LNCaP clone FGC (cell line): ENCODE measurements at regions not wholly inside any gene's neighbourhood (a gene's known extent, or its start where the extent isn't known, plus 50 kb on each side); places are given as distances from the start of the nearest gene placed in this dataset.

ENCODE experiments used
- DNase-seq: peaks from one replicate; pipeline ENCODE4 v3.0.0-alpha.2; 2011; ENCODE audit warnings: low read depth
- H3K4me3 ChIP-seq: 2 replicates; pipeline ENCODE4 v1.5.1; 2011; ENCODE audit warnings: mild to moderate bottlenecking, low read depth, low read length, control low read depth
- CTCF ChIP-seq: IDR thresholded peaks from 2 replicates; pipeline ENCODE4 v1.5.1; 2012; ENCODE audit warnings: mild to moderate bottlenecking; ENCODE audit not compliant: control insufficient read depth, insufficient read depth; ENCODE audit errors: extremely low read depth

- TF ChIP-seq CTCF: peak; percentile 16; the same call in 1 of the 2 replicates
- no peak overlapping the region for H3K4me3 ChIP-seq
- no peak for DNase-seq
Measured at GRCh38 chr4:19309378-19309777, 942.3 kb upstream of the SLIT2 start.

GRCh38 chr4:19304028-19304427, 947.7 kb upstream of the SLIT2 start:
- DNase-seq: no peak
- H3K4me3 ChIP-seq: no peak overlapping the region
- no peak for TF ChIP-seq CTCF

- TF ChIP-seq CTCF: no peak
- H3K4me3 ChIP-seq: no peak overlapping the region
- DNase-seq: no peak
Measured at GRCh38 chr4:19301527-19301926, 950.2 kb upstream of the SLIT2 start.

GRCh38 chr4:19300213-19300612, 951.5 kb upstream of the SLIT2 start:
- no peak overlapping the region for H3K4me3 ChIP-seq
- TF ChIP-seq CTCF: no peak
- no peak for DNase-seq

GRCh38 chr4:19298998-19299397, 952.7 kb upstream of the SLIT2 start:
- DNase-seq: no peak
- TF ChIP-seq CTCF: no peak
- no peak overlapping the region for H3K4me3 ChIP-seq

GRCh38 chr4:19293781-19294180, 957.9 kb upstream of the SLIT2 start:
- no peak overlapping the region for H3K4me3 ChIP-seq
- no peak for TF ChIP-seq CTCF
- no peak for DNase-seq

GRCh38 chr4:19293080-19293479, 958.6 kb upstream of the SLIT2 start:
- DNase-seq: no peak
- H3K4me3 ChIP-seq: no peak overlapping the region
- no peak for TF ChIP-seq CTCF
